Adrenal gland (tissue), 9 donors: ENCODE measurements at regions not wholly inside any gene's neighbourhood (a gene's known extent, or its start where the extent isn't known, plus 50 kb on each side); places are given as distances from the start of the nearest gene placed in this dataset.

Experiments used
- DNase-seq, 7 donors: peaks; one replicate each; pipeline ENCODE4 v3.0.0-alpha.2; 2019 to 2020
- H3K27ac ChIP-seq, 5 donors: fragments of 200-600 bp; sonication (generic) in 4 of 5; 1 replicate in 3 of 5; 2 replicates in 2 of 5; pipeline versions ENCODE4 v1.5.1 to v1.8.0; 2016 to 2020; ENCODE audit warnings: mild to moderate bottlenecking in 1 of 5
- H3K27me3 ChIP-seq: fragments of 200-600 bp; 2 replicates; pipeline ENCODE4 v1.8.0; 2021
- H3K36me3 ChIP-seq, 2 donors: fragments of 200-600 bp; replicated peaks in 1 of 2; 1 replicate in 1 of 2; 2 replicates in 1 of 2; pipeline versions ENCODE4 v1.5.1 to v1.8.0; 2018 to 2022
- H3K4me1 ChIP-seq, 2 donors: fragments of 200-600 bp; replicated peaks in 1 of 2; 1 replicate in 1 of 2; 2 replicates in 1 of 2; pipeline versions ENCODE4 v1.5.1 to v1.8.0; 2018 to 2021
- H3K4me3 ChIP-seq, 4 donors: fragments of 200-600 bp; sonication (generic) in 3 of 4; one replicate each; pipeline ENCODE4 v1.5.1; 2016 to 2018
- H3K9me3 ChIP-seq, 3 donors: fragments of 200-600 bp; sonication (generic) in 1 of 3; replicated peaks in 1 of 3; 1 replicate in 2 of 3; 2 replicates in 1 of 3; pipeline versions ENCODE4 v1.5.1 to v1.8.0; 2016 to 2021
- POLR2A ChIP-seq, 2 donors: fragments of 450-650 bp; IDR thresholded peaks; one replicate each; pipeline ENCODE4 v1.6.1; 2017; ENCODE audit warnings: antibody characterized with exemption in 2 of 2, mild to moderate bottlenecking in 2 of 2, moderate library complexity in 1 of 2
- WGBS, 4 donors: extraction: QIAGEN DNeasy Blood & Tissue Kit in 2 of 4; methylation state at CpG; one replicate each; pipeline versions ENCODE4 v1.1.5 to v1.1.7; 2013 to 2017; 5-methylcytosine and 5-hydroxymethylcytosine counted together
- intact Hi-C, 2 donors: fragments of 100-400 bp; cut with DNase I; formaldehyde crosslinking; loops; one replicate each; pipeline versions ENCODE4 v1.14.1 to v1.15.0; 2022 to 2023
- TF ChIP-seq, protein P1 (sequence below), 6 experiments: fragments of 450-650 bp in 4 of 6; fragments of 200-600 bp in 2 of 6; sonication (generic) in 1 of 6; IDR thresholded peaks; 1 replicate in 5 of 6; 2 replicates in 1 of 6; pipeline versions ENCODE4 v1.5.1 to v1.8.0; 2016 to 2021; ENCODE audit warnings: antibody characterized with exemption in 6 of 6, mild to moderate bottlenecking in 2 of 6, moderate library complexity in 1 of 6
- donor health status: healthy with polysubstance abuse.
- donor health status: Bipolar disorder and iron deficiency.
- donor health status: DM: yes; HTN: yes; CAD: no.
- donor health status: DM: no; HTN: no; CAD: no.
- donor health status: DM: no; HTN: no; CAD: no.

DNA sequence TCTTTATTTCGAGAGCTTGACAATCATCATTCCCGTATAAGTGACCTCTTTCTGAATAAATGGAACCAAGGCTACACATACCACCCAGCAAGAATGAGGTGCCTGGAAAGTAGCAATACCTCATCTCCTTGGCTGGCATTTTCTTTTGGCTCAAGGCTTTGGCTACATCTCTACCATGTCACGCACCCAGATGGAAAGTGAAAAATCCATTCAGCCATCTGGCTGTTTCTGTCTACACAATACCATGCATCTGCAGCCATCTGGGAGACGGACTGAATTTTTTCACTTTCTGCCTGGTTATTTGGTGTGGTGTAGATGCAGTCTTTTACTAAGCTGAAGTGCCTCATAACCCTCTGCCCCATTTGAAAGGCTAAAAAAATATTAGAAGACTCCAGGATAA is 566.9 kb downstream of the BCL11A start:
- no peak for DNase-seq
- intact Hi-C loops: no loop called here
- Histone ChIP-seq H3K9me3 (no peaks in the 10 kb centered on the region), H3K36me3 (no peaks in the 10 kb centered on the region), H3K4me3 (no peak overlapping the region), H3K27me3 (no peaks in the 10 kb centered on the region), H3K4me1 (no peaks in the 10 kb centered on the region), H3K27ac (no peak overlapping the region)
- no peak for TF ChIP-seq POLR2A (IDR thresholded peaks at IDR 0.05)
- TF ChIP-seq, protein P1, sequence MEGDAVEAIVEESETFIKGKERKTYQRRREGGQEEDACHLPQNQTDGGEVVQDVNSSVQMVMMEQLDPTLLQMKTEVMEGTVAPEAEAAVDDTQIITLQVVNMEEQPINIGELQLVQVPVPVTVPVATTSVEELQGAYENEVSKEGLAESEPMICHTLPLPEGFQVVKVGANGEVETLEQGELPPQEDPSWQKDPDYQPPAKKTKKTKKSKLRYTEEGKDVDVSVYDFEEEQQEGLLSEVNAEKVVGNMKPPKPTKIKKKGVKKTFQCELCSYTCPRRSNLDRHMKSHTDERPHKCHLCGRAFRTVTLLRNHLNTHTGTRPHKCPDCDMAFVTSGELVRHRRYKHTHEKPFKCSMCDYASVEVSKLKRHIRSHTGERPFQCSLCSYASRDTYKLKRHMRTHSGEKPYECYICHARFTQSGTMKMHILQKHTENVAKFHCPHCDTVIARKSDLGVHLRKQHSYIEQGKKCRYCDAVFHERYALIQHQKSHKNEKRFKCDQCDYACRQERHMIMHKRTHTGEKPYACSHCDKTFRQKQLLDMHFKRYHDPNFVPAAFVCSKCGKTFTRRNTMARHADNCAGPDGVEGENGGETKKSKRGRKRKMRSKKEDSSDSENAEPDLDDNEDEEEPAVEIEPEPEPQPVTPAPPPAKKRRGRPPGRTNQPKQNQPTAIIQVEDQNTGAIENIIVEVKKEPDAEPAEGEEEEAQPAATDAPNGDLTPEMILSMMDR (IDR thresholded peaks at IDR 0.05): no peak
- WGBS, 4 donors: 79 to 83% (median 82%) methylated on average over 4 of the region's 4 CpGs

DNA sequence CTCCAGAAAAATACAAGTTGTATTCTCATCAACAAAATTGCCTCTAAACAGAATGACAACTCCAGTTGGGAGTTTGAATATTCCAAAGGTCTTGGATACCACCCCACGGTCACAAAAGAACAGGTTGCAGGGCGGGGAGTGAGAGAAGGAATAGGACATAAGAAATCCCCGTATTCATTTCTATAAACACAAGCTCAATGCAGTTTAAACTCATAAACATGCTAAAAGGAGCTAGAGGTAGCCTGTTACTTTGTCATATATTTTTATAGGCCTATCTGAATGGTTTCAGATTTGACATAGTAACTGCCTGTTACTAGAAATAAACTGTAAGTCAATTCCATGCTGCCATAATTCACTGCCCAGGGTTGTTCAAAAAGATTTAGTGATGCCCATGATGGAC is 567.5 kb downstream of the BCL11A start:
- H3K27me3 ChIP-seq: no peaks in the 10 kb centered on the region
- H3K9me3 ChIP-seq: no peaks in the 10 kb centered on the region
- intact Hi-C loops: no loop called here
- H3K4me3 ChIP-seq: no peak overlapping the region
- 93 to 97% (median 95%) methylated on average over 3 of the region's 3 CpGs for WGBS, 4 donors
- no peaks in the 10 kb centered on the region for H3K4me1 ChIP-seq
- TF ChIP-seq, protein P1 (IDR thresholded peaks at IDR 0.05): no peak
- TF ChIP-seq POLR2A (IDR thresholded peaks at IDR 0.05): no peak
- no peak for DNase-seq
- no peak overlapping the region for H3K27ac ChIP-seq
- H3K36me3 ChIP-seq: no peaks in the 10 kb centered on the region

DNA sequence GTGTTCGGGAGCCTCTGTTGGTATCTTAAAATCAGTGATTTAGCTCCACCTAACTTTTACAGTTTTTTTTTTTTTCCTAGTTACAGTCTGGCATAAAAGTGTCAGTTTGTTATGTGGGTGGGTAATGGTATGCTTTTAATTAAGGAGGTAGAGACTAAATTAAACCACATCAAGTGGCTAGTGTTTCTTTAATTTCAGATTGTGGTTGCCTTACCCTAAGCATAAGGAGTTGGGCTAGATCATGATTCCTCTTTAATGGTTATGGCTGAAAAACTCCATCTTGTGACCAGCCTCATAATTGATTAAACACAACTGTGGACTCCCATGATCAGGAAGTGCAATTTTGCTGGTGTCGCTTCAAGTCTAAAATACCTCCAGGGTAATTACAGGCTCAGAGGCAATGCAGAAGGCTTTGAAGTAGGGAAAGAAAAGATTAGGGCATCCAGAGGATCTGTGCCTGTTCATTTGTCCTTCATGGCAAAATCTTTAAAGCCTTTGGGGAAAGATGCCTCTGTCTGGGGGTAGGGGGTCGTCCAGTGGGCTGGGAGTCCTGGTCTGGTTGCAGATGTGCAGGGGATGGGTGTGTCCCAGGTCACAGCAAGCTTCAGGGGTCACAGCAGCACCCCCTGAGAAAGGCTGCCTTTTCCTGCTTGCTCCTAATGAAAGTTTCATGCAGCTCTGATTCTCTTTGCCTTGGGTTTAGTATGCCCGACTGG is 579.2 kb downstream of the BCL11A start:
- TF ChIP-seq, protein P1 (IDR thresholded peaks at IDR 0.05): no peak
- TF ChIP-seq POLR2A (IDR thresholded peaks at IDR 0.05): no peak
- no peak overlapping the region for H3K27ac ChIP-seq
- H3K36me3 ChIP-seq: no peaks in the 10 kb centered on the region
- no peaks in the 10 kb centered on the region for H3K27me3 ChIP-seq
- no peak for DNase-seq
- H3K4me3 ChIP-seq: no peak overlapping the region
- intact Hi-C loops: no loop called here
- H3K9me3 ChIP-seq: no peaks in the 10 kb centered on the region
- H3K4me1 ChIP-seq: no peaks in the 10 kb centered on the region
- 65 to 74% (median 71%) methylated on average over 4 of the region's 4 CpGs for WGBS, 4 donors

DNA sequence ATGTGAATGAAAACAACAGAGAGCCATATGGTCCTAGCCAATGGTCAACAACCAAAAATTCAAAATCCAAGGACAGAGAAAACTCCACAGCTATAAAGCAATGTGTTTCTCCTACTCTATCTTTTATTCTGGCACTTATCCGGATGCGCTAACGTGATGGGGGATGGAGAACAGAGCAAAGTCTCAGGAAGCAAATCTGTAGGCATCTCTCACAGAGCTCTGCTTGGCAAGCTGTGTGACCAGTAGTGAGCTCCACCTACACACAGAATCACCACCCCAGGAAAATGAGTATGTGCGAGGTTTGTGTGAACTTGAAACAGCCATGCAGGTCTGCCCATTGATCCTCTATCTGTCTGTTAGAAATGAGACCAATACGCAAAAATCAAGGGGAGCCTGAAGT is 584.3 kb downstream of the BCL11A start:
- Histone ChIP-seq H3K4me1 (no peaks in the 10 kb centered on the region), H3K4me3 (no peak overlapping the region), H3K27ac (no peak overlapping the region), H3K9me3 (no peaks in the 10 kb centered on the region), H3K27me3 (no peaks in the 10 kb centered on the region), H3K36me3 (no peaks in the 10 kb centered on the region)
- no peak for DNase-seq
- no peak for TF ChIP-seq POLR2A (IDR thresholded peaks at IDR 0.05)
- TF ChIP-seq, protein P1 (IDR thresholded peaks at IDR 0.05): no peak
- intact Hi-C loops: no loop called here
- WGBS, 4 donors: 86 to 93% (median 90%) methylated on average over 5 of the region's 5 CpGs
